NK-92 treated with Interleukin-12 subunit alpha and Interleukin-12 subunit beta, amount 100 ng/mL, for 24 hours (cell line): ENCODE measurements at regions not wholly inside any gene's neighbourhood (a gene's known extent, or its start where the extent isn't known, plus 50 kb on each side); places are given as distances from the start of the nearest gene placed in this dataset.
"Not testable (repeated sequence)": the region's sequence is repeated elsewhere in the genome, so short reads cannot be mapped to it uniquely, and the experiment has no call there.

Experiments
- DNase-seq: peaks from one replicate; lab custom pipeline; 2025; lab: John Stamatoyannopoulos, UW

DNA sequence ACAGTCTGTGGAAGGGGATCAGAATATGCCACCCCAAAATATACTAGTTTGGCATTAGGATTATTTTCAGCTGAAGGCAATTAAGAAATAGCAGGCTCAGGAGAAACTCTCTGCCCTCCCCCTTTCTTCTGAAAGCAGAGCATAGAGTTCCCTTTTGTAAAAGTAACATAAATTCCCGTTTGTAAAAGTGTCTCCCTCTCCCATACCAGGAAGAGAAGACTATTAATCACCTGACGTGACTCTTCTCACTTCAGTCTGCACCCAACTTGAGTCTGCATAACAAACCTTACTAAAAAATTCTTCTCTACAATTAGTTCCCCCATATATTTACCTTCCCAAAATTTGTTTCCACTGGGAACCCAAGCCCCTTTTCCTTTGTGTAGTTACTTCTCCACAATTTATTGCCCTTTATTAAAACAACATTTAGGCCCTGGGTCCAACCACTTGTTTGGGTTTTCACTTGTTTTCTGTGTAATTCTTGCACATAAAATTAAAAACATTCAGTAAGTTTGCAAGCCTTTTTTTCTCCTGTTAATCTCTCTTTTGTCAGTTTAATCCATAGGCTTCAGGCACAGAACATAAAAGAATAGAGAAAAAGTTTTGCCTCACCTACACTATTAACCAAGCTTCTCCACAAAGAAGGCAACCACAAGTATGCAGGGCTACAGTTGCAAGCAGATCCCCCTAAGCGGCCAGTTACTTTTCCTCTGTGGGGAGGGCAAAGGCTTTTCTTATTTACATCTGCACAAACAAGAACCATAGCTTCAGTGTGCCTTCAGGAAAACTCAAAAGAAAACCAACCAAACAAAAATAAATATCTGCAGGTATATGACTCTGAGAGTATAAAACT, 73.8 kb upstream of the EPCAM start:
- no peak for DNase-seq

DNA sequence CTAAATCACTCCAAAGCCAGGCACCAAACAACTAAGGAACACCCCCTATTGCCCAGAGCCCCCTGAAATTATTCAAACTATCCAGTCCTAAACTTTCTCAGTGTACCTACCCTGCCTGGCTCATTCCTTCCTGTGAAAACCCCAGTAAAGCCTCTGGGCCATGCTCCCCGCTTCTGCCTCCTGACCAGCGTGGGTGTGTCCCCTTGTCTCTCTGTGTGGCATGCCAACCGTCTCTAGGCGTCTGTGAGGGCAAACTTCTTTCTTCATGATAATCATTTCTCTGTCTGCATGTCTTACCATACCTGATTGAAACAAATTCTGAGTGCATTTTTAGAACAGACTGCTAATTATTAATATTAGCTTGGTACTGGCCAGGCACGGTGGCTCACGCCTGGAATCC, 75.1 kb upstream of the EPCAM start:
- no peak for DNase-seq

DNA sequence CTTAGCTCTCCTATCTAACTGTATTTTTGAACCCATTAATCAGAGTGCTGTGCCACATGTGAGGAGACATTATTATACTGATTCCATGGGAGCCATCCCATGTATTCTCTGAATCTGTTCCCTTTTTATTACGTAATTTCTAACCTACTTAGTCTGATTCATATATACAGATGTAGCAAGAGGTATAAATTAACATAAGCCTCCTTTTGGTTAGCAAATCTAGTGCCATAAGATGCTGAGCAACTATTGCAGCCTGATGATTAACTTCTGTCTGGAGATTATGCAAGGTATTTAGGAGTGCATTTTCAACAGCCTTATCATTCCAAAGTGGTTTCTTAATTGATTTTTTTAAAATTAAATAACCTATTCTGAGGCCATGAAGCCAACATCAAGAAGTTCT, 80.2 kb upstream of the EPCAM start:
- DNase-seq = no peak

DNA sequence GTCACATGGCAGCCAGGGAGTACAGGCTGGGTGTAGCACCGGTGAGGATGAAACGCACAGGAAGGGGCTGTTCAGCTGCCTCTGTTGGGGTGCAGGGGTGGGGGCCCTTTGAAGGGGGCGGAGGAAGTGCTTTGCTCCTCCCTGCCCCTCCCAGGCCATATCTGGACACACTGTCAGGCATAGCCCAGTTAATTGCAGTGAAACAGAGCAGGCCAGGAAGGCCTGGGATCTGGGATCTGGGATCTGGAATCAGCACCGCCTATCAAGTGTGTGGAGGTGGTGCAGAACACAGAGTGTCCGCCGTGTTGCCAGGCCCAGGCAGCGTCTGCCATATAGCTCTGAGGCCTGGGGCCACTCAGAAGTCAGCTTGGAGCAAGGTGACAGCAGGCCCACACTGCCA, 85.5 kb upstream of the EPCAM start:
- no peak for DNase-seq

DNA sequence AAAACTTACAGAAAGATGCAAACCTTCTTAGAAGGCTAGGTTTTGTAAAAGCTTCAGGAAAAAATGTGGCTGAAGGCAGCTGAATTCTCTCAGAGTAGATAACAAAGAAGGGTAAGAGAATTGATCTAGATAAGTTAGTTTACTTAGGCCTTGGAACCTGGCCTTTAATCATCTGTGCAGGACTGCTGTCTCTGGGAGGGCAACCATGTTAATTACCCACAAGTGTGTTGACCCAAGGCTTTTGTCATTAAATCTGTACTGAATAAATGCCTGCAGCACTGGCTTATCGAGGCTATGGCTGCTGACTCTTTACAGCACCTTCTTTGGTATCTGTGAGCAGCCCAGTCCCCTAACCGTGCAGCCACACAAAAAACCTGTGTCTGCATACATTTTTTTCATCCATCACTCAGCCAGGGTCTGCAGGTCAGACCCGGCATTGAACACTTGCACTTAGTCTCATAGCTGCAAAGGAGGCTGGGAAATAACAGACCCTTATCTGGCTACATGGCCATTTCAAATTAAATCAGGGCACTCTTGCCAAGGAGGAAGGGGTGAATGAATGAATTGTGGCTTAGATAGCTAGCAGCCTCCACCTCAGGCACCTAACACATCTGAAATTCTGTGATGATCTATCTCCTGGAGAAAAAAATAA, 86.4 kb upstream of the EPCAM start:
- DNase-seq = no peak

DNA sequence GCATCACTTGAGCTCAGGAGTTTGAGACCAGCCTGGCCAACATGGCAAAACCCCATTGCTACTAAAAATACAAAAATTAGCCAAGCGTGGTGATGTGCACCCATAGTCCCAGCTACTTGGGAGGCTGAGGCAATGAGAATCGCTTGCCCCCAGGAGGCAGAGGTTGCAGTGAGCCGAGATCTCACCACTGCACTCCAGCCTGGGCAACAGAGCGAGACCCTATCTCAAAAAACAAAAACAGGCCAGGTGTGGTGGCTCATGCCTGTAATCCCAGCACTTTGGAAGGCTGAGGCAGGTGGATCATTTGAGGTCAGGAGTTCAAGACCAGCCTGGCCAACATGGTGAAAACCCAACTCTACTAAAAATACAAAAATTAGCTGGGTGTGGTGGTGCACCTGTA, 89.6 kb upstream of the EPCAM start:
- not testable (repeated sequence) for DNase-seq

DNA sequence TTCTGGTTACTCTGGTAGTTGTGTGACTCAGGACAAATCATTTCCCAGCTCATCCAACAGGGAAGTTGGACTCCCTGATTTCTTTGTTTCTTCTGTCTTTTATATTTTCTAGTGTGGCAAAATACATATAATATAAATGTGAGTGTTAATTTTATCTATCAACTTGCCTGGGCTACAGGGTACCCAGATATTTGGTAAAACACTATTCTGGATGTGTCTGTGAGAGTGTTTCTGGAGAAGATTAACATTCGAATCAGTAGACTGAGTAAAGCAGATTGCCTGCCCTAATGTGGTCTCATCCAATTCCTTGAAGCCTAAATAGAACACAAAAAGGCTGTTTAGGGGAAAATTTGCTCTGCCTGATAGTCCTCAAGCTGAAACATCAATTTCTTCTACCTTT, 91.1 kb upstream of the EPCAM start:
- no peak for DNase-seq

DNA sequence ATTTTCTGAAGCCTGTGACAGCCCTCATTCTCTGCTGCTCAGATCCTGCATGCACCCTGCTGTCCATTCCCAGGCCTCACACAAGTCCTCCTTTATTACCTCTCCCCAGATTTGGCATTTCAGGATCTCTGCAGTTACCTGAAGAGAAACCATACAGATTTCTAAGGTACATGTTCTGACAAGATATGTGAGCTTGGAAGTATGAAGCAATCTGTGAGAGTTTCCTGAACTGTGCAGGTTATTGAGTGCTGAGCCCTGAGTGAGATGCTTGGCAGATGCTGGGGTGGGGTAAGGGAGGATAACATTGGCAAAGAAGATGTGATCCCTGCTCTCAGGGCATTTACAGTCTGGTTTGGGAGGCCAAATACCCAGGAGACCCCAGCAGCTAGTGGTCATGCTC, 91.9 kb upstream of the EPCAM start:
- no peak for DNase-seq

DNA sequence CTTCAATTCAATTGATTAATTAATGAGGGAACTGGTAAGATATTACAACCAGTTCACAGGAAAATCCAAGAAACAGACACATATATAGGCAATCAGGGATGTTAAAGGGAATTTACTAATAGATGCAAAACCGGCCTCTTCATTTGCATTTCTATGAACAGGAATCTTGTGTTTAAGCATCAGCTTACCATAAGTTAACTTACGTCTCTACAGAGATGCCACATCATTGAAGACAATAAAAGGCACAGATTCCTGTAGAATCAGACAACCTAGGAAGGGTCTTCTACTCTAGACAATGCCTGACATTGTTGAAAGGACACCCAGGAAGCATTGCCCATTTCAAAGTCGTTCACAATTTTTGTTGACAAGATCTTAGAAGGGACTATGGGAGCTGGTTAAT, 93.0 kb upstream of the EPCAM start:
- DNase-seq = no peak

DNA sequence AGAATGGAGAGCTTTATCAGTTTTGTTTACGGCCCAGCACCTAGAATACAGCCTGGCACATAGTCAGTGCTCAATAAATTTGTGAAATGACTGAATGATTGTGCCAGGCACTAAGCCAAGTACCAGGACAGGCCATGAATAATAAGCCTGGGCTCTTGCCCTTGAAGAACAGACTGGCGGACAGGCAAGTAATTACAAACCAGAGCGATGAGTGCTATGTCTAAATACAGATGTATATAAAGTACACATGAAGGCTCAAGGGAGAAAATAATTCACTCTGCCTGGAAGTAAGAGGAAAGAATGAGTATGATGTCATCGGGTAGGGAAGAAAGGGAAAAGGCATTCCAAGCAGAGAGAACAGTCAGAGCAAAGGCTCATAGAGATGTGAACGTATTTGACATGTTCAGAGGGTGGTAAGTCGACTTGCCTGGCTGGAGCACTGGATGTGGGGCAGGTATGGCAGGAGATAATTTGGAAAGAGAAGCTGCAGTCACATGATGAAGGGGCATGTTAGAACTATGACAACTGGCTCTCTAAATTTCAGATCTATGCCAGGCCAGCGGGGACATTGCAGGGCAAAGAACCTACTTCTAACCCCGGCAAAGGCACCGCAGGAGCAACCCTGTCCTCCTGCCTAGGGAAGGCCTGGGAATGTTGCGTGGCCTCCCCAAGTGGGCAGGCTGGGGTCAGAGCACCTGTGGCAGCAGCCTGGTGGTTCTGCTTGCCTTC, 94.9 kb upstream of the EPCAM start:
- no peak for DNase-seq

DNA sequence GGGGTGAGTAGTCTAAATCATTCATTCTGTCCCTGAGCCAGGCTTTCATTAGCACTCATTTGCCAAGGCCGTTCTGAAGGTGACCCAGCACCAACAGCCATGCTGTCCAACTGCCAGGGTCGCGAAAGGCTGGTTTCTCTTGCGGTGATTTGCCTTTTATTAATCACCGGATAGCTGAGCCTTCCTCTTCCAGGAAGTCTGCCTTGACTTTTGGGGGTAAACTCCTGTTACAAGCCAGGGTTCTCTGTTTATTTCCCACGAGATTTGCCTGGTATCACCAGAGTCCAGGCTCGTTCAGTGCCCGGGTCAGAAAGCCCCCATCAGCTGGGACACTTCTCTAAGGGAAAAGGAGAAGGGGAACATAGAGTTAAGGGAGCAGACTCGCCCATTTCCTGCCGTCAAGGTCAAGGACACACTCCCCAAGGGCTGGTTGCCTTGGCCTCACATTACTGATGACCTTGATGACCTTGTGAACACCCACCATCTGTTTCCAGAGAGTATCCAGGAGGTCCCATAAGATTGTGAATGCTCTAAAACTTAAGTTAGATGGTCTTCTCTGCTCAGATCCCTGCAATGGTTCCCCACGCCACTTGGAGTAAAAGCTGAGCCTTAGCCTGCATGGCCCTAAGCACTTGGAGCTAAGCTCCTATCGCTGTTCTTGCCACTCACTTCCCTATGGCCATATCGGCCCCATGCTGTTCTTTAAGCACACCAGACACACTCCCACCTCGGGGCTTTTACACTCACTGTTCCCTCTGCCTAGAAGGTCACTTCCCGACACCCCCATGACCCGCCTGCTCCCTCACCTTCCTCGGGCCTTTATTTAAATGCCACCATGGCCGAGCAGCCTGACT, 96.0 kb upstream of the EPCAM start:
- DNase-seq = no peak

DNA sequence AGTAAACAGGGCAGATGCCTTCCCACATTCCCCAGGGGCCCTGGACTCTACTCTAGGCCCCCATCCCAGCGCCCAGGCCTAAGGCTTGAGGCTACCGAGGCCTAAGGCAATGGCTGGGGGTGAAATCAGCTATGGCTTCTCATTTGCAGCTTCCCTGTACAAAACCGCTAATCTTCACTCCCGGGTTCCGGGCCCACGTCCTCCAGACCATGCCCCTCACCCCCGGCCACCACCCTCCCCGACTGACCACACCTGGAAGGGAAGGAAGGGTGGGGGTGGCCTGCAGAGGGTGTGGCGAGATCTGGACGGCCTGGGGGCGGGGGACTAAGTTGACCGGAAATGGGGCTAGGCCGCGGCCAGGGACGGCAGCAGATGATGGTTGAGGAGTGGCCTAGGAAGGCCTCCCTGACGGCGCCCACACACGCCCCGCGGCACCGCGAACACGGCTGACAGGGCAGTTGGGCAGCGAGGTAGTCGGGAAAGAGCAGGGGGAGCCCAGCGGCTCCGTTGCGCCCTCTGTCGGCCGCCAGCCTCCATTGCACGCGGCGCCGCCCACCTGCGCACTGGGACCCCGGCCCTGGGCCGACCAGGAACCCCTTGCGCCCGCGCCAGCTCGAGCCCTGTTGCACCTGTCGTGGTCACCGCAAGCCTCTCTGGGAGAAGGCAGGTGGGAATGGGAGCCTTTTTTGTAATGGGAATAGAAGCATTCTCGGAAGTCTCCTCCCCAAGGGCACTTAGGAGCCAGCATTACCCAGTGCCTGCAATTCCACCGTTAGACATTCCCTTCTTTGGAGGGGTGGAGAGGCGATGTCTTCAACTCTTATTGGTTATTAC, 95.9 kb upstream of the CALM2 start:
- no peak for DNase-seq

DNA sequence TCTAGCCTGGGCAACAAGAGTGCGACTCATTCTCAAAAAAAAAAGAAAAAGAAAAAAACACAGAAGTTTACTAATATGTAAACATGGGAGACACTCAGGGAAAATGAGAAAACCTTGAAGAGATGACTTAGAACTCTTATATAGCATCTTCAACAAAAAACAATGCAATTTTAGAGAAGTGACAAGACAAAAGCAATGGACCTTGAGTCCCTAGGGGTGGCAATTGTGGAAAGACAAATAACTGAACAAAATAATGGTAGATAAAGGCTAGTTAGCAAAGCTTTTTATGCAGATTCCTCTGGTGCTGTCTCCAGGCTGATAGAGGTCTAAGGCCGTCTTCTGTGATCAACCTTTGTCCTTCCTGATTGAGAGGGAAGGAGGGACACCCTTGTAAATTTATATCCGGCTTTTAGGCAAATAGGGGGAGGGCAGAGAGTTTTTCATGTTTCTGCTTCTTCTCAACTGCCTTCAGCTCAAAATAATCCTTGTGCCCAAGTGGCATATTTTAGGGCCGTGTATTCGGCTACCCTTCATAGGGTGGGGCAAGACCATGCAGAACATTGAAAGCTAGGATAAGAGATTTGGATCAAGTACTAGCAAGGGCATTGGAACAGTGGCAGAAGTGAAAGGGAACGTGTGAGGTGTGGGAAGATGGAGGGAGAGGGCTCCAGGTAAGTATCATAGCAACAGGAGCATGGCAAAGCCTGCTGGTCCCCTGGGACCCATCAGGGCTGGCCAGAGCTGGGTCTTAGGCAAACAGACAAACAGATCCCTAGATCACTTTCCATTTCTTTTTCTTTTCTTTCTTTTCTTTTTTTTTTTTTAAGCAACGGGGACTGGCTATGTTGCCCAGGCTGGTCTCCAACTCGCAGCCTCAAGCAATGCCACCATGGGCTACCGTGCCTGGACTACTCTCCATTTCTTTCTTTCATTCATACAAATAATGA, 95.0 kb upstream of the CALM2 start:
- no peak for DNase-seq

DNA sequence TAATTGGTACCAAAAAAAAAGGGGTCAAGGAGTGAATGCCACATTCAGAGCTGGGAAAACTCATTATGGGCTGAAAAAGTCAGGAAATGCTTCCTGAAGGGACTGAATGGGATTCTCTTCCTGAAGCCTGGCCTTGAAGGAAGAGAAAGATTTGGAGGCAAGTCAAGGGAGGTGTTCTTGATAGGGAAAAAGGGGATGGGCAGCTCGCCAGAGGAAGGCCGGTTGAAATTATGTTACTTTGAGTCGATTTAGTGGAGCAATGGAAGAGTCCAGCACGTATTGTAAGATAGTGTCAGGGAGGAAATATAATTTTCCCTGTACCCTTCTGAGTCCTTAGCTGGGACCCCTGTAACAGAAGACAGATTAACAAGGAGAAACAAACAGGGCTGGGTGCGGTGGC, 94.1 kb upstream of the CALM2 start:
- no peak for DNase-seq

DNA sequence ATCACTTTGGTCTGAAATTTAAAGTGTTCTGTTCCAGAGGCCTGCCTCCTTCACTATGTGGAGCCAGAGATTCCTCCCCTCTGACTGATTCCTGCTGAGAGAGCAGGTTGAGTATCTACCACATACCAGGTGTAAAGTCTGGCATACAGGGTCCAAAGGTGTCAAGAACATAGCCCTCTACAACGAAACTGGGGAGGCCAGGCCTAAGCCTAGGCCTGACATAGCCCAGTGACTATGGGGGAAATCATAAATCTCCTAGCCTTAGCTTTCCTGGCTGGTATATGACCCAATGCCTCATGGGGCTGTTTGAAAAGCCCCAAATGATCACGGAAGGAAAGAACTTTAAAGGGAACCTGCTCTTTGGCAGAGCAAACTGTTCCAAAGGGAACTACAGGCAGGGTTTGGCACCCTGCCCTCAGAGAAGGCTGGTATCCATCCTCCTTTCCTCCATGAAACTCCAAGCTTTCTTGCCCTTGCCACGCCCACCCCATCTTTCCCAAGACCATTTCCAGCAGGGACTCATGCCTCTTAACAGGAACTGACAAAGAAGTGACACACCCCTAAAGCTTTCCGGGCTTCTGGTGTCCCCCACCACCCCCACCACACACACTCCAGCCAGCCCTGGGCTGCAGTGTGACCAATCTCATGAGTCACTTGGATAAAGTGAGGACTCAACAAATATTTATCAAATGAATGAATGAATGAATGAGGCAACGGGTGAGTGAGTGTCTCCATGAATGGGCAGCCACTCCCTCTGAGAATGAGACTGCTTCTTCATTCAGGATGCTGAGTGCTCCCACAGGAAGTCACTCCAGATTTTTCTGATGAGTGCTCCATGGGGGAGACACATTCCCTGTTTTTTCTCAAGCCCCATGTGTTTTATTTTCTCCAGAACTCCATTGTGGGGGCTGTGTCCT, 93.3 kb upstream of the CALM2 start:
- DNase-seq = no peak

DNA sequence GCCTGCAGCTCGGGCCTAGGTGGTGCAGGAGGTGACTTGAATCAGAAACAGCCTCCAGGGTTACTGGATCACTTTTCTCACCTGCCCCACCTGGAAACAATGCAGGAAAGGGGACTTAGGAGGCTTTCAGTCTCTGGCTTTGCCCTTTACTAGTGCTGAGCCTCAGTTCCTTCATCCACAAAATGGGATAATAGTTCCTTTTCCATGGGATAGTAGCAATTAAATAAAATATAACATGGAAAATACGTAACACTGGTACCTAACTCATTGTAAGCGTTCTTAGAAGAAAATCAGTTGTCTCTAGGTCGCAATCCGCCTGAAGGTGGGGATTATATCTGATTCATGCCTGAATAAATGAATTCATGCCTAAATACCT, 91.4 kb upstream of the CALM2 start:
- no peak for DNase-seq

DNA sequence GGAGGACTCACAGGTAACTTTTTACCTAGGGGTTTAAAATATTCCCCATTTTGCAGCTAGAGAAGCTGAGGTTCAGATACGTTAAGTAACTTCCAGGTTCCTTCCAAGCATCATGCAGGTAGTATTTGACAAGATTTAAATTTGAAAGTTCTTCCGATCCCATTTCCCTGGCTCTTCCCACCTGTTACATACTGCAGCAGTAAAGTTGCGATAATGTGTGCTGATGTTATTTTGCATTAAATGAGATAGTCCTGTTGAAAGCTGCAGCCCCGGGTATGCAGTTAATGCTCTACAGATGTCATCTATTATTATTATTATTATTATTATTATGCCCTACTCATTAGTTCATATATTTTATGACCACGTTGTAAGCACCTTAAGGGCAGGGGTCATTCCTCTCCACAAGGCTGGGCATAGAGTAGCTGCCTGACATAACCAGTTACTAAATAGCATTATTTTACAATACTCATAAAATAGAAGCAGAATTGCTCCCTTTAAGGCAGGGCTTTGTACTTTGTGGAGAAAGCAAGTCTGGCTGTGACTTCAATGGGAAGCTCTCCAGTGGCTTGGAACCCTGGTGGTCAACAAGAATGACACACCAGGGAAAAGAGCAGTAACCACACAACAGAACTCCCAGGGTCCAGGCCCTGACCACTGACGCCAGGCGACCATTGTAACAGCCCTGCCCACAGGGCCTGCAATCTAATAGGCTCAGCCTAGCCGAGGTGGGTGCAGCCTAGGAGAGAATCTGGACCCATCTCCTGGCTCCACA, 90.8 kb upstream of the CALM2 start:
- DNase-seq = no peak

DNA sequence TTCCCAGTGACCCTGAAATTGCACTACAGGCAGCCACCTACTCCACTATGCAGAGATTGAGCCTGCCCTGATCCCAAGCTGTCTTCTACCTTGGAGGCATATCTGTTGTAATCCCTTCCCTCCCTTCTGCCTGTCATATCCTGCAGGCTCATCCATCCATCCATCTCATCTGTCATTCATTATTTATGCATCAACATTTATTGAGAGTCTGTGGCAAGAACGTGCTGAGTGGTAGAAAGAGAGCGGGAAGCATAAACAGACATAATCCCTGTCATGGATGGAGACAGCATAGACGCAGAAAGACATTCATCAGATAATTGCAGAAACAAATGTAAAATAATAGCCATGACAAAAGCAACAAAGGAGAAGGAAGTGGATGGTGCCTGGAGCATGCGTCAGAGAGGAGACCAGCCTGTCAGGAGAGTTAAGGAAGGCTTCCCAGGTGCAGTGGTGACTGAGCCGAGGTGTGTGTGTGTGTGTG, 89.5 kb upstream of the CALM2 start:
- DNase-seq = no peak
